Glomerular visceral epithelial cell (primary cell): ENCODE measurements at regions not wholly inside any gene's neighbourhood (a gene's known extent, or its start where the extent isn't known, plus 50 kb on each side); places are given as distances from the start of the nearest gene placed in this dataset.
"Not testable (repeated sequence)": the region's sequence is repeated elsewhere in the genome, so short reads cannot be mapped to it uniquely, and the experiment has no call there.

Source experiments
- DNase-seq: peaks from one replicate; pipeline ENCODE4 v3.0.0-alpha.2; 2016; ENCODE audit errors: extremely low spot score

- no peak for DNase-seq
Observed at GRCh38 chr16:86343027-86343795, 167.1 kb upstream of the FOXF1 start.

GRCh38 chr16:86343796-86344585, 166.3 kb upstream of the FOXF1 start:
- no peak for DNase-seq

GRCh38 chr16:86344586-86344871, 165.8 kb upstream of the FOXF1 start:
- no peak for DNase-seq

GRCh38 chr16:86344881-86345280, 165.4 kb upstream of the FOXF1 start:
- DNase-seq: no peak

- DNase-seq: no peak
Observed at GRCh38 chr16:86345516-86345915, 164.8 kb upstream of the FOXF1 start.

- no peak for DNase-seq
Observed at GRCh38 chr16:86346034-86346433, 164.3 kb upstream of the FOXF1 start.

GRCh38 chr16:86347090-86347489, 163.2 kb upstream of the FOXF1 start:
- DNase-seq: no peak

- DNase-seq: no peak
Observed at GRCh38 chr16:86347916-86348555, 162.3 kb upstream of the FOXF1 start.

GRCh38 chr16:86349338-86349900, 160.9 kb upstream of the FOXF1 start:
- no peak for DNase-seq

GRCh38 chr16:86350289-86350688, 160.0 kb upstream of the FOXF1 start:
- no peak for DNase-seq

GRCh38 chr16:86351041-86351784, 159.1 kb upstream of the FOXF1 start:
- DNase-seq: no peak

GRCh38 chr16:86351785-86352139, 158.6 kb upstream of the FOXF1 start:
- DNase-seq: not testable (repeated sequence)

- DNase-seq: no peak
Observed at GRCh38 chr16:86353148-86353547, 157.2 kb upstream of the FOXF1 start.

- DNase-seq: no peak
Observed at GRCh38 chr16:86353948-86354347, 156.4 kb upstream of the FOXF1 start.

- no peak for DNase-seq
Observed at GRCh38 chr16:86354641-86355513, 155.4 kb upstream of the FOXF1 start.

GRCh38 chr16:86355531-86355930, 154.8 kb upstream of the FOXF1 start:
- no peak for DNase-seq

- DNase-seq: no peak
Observed at GRCh38 chr16:86355951-86356350, 154.4 kb upstream of the FOXF1 start.

GRCh38 chr16:86356804-86357203, 153.5 kb upstream of the FOXF1 start:
- DNase-seq: no peak

- DNase-seq: no peak
Observed at GRCh38 chr16:86357303-86357702, 153.0 kb upstream of the FOXF1 start.

- no peak for DNase-seq
Observed at GRCh38 chr16:86357950-86358349, 152.4 kb upstream of the FOXF1 start.

GRCh38 chr16:86359571-86359970, 150.8 kb upstream of the FOXF1 start:
- no peak for DNase-seq
